ENCODE measurements at regions not wholly inside any gene's neighbourhood (a gene's known extent, or its start where the extent isn't known, plus 50 kb on each side); places are given as distances from the start of the nearest gene placed in this dataset.

GRCh38 chr1:183721041-183721440 is 67.9 kb upstream of the APOBEC4 start:
- H3K27ac ChIP-seq: no peak overlapping the region
- in situ Hi-C loops (cut with HindIII; ENCODE audit: low pct_ligation_motif_present, low sequenced_read_pairs): no loop called here
- no peaks in the 10 kb centered on the region for H3K36me3 ChIP-seq (replicated peaks)
- DNase-seq: no peak
- TF ChIP-seq CTCF (IDR thresholded peaks at IDR 0.05; ENCODE audit: low read depth, low read length, missing control alignments): no peak
- H3K4me3 ChIP-seq (ENCODE audit: low read depth, low read length): no peak overlapping the region
- no peaks in the 10 kb centered on the region for H3K27me3 ChIP-seq (replicated peaks)

GRCh38 chr1:183720028-183720427 is 66.9 kb upstream of the APOBEC4 start:
- in situ Hi-C loops (cut with HindIII; ENCODE audit: low pct_ligation_motif_present, low sequenced_read_pairs): no loop called here
- Histone ChIP-seq H3K27ac (no peak overlapping the region), H3K4me3 (ENCODE audit: low read depth, low read length) (no peak overlapping the region), H3K27me3 (replicated peaks) (no peaks in the 10 kb centered on the region), H3K36me3 (replicated peaks) (no peaks in the 10 kb centered on the region)
- no peak for DNase-seq
- no peak for TF ChIP-seq CTCF (IDR thresholded peaks at IDR 0.05; ENCODE audit: low read depth, low read length, missing control alignments)

- no peak for DNase-seq
- H3K4me3 ChIP-seq (ENCODE audit: low read depth, low read length): no peak overlapping the region
- no peak overlapping the region for H3K27ac ChIP-seq
- H3K27me3 ChIP-seq (replicated peaks): no peaks in the 10 kb centered on the region
- in situ Hi-C loops (cut with HindIII; ENCODE audit: low pct_ligation_motif_present, low sequenced_read_pairs): no loop called here
- TF ChIP-seq CTCF (IDR thresholded peaks at IDR 0.05; ENCODE audit: low read depth, low read length, missing control alignments): no peak
- no peaks in the 10 kb centered on the region for H3K36me3 ChIP-seq (replicated peaks)
These were observed 66.2 kb upstream of the APOBEC4 start for GRCh38 chr1:183719289-183719688.

- no peak overlapping the region for H3K27ac ChIP-seq
- no peaks in the 10 kb centered on the region for H3K27me3 ChIP-seq (replicated peaks)
- H3K36me3 ChIP-seq (replicated peaks): no peaks in the 10 kb centered on the region
- TF ChIP-seq CTCF (IDR thresholded peaks at IDR 0.05; ENCODE audit: low read depth, low read length, missing control alignments): no peak
- in situ Hi-C loops (cut with HindIII; ENCODE audit: low pct_ligation_motif_present, low sequenced_read_pairs): no loop called here
- no peak for DNase-seq
- H3K4me3 ChIP-seq (ENCODE audit: low read depth, low read length): no peak overlapping the region
These were observed 63.2 kb upstream of the APOBEC4 start for GRCh38 chr1:183716286-183716685.

- TF ChIP-seq CTCF (IDR thresholded peaks at IDR 0.05; ENCODE audit: low read depth, low read length, missing control alignments): peak; percentile 25
- H3K27me3 ChIP-seq (replicated peaks): no peaks in the 10 kb centered on the region
- no peaks in the 10 kb centered on the region for H3K36me3 ChIP-seq (replicated peaks)
- no peak overlapping the region for H3K27ac ChIP-seq
- in situ Hi-C loops (cut with HindIII; ENCODE audit: low pct_ligation_motif_present, low sequenced_read_pairs): no loop called here
- no peak overlapping the region for H3K4me3 ChIP-seq (ENCODE audit: low read depth, low read length)
- peak; percentile 30 for DNase-seq
These were observed 58.7 kb upstream of the APOBEC4 start for GRCh38 chr1:183711741-183712361.

GRCh38 chr1:183711165-183711682 is 58.1 kb upstream of the APOBEC4 start:
- H3K27ac ChIP-seq: no peak overlapping the region
- no peak for DNase-seq
- no peak overlapping the region for H3K4me3 ChIP-seq (ENCODE audit: low read depth, low read length)
- in situ Hi-C loops (cut with HindIII; ENCODE audit: low pct_ligation_motif_present, low sequenced_read_pairs): no loop called here
- no peaks in the 10 kb centered on the region for H3K36me3 ChIP-seq (replicated peaks)
- TF ChIP-seq CTCF (IDR thresholded peaks at IDR 0.05; ENCODE audit: low read depth, low read length, missing control alignments): no peak
- no peaks in the 10 kb centered on the region for H3K27me3 ChIP-seq (replicated peaks)

Measured in brain microvascular endothelial cell (primary cell).